Vagina (tissue), 2 donors: ENCODE measurements at regions not wholly inside any gene's neighbourhood (a gene's known extent, or its start where the extent isn't known, plus 50 kb on each side); places are given as distances from the start of the nearest gene placed in this dataset.

Experiments used
- DNase-seq, 2 donors: peaks; one replicate each; pipeline ENCODE4 v3.0.0-alpha.2; 2017; ENCODE audit errors: extremely low spot score in 2 of 2
- H3K27ac ChIP-seq: fragments of 200-600 bp; sonication (generic); one replicate; pipeline ENCODE4 v1.5.1; 2019
- H3K27me3 ChIP-seq: fragments of 200-600 bp; sonication (generic); one replicate; pipeline ENCODE4 v1.5.1; 2019
- H3K36me3 ChIP-seq, 2 donors: fragments of 200-600 bp; sonication (generic); one replicate each; pipeline ENCODE4 v1.5.1; 2017 to 2019
- H3K4me1 ChIP-seq: fragments of 200-600 bp; sonication (generic); one replicate; pipeline ENCODE4 v1.5.1; 2019
- H3K4me3 ChIP-seq, 2 donors: fragments of 200-600 bp; sonication (generic); 1 replicate in 1 of 2; 2 replicates in 1 of 2; pipeline ENCODE4 v1.5.1; 2016 to 2019
- H3K9me3 ChIP-seq: fragments of 200-600 bp; sonication (generic); one replicate; pipeline ENCODE4 v1.5.1; 2019
- CTCF ChIP-seq, 3 experiments: fragments of 450-650 bp in 2 of 3; fragments of 200-600 bp in 1 of 3; sonication (generic) in 1 of 3; IDR thresholded peaks; one replicate each; pipeline ENCODE4 v1.5.1; 2017 to 2019; ENCODE audit warnings: antibody characterized with exemption in 3 of 3, mild to moderate bottlenecking in 2 of 3, moderate library complexity in 2 of 3
- POLR2A ChIP-seq, 2 donors: fragments of 450-650 bp; IDR thresholded peaks; one replicate each; pipeline ENCODE4 v1.6.1; 2017; ENCODE audit warnings: antibody characterized with exemption in 2 of 2, mild to moderate bottlenecking in 2 of 2, moderate library complexity in 2 of 2
- POLR2AphosphoS5 ChIP-seq, 2 donors: sonication (generic); formaldehyde crosslinking; IDR thresholded peaks; one replicate each; pipeline ENCODE4 v1.9.0; 2017; ENCODE audit warnings: antibody characterized with exemption in 2 of 2, mild to moderate bottlenecking in 2 of 2, low read depth in 1 of 2; ENCODE audit not compliant: insufficient read depth in 1 of 2
- intact Hi-C: fragments of 100-400 bp; cut with DNase I; formaldehyde crosslinking; loops from one replicate; pipeline ENCODE4 v1.15.1; 2023

- Histone ChIP-seq H3K27me3 (no peaks in the 10 kb centered on the region), H3K27ac (no peak overlapping the region), H3K4me1 (no peaks in the 10 kb centered on the region), H3K4me3 (no peak overlapping the region), H3K36me3 (no peaks in the 10 kb centered on the region), H3K9me3 (no peaks in the 10 kb centered on the region)
- intact Hi-C loops: no loop called here
- TF ChIP-seq CTCF (IDR thresholded peaks at IDR 0.05) (no peak), POLR2A (IDR thresholded peaks at IDR 0.05) (no peak), POLR2AphosphoS5 (IDR thresholded peaks at IDR 0.05; ENCODE audit: insufficient read depth in 1 of 2, low read depth in 1 of 2) (no peak)
- no peak for DNase-seq
These were observed 2700.2 kb downstream of the PCDH9 start for GRCh38 chr13:64529874-64530485.

- Histone ChIP-seq H3K4me3 (no peak overlapping the region), H3K4me1 (no peaks in the 10 kb centered on the region), H3K36me3 (no peaks in the 10 kb centered on the region), H3K27ac (no peak overlapping the region), H3K9me3 (no peaks in the 10 kb centered on the region), H3K27me3 (no peaks in the 10 kb centered on the region)
- no peak for TF ChIP-seq CTCF (IDR thresholded peaks at IDR 0.05)
- TF ChIP-seq POLR2AphosphoS5 (IDR thresholded peaks at IDR 0.05; ENCODE audit: insufficient read depth in 1 of 2, low read depth in 1 of 2): no peak
- intact Hi-C loops: no loop called here
- no peak for DNase-seq
These were observed 2701.3 kb downstream of the PCDH9 start for GRCh38 chr13:64528838-64529237.

GRCh38 chr13:64527561-64527960 is 2702.6 kb downstream of the PCDH9 start:
- H3K4me1 ChIP-seq: no peaks in the 10 kb centered on the region
- TF ChIP-seq POLR2AphosphoS5 (IDR thresholded peaks at IDR 0.05; ENCODE audit: insufficient read depth in 1 of 2, low read depth in 1 of 2): no peak
- TF ChIP-seq POLR2A (IDR thresholded peaks at IDR 0.05): no peak
- TF ChIP-seq CTCF (IDR thresholded peaks at IDR 0.05): no peak
- intact Hi-C loops: no loop called here

GRCh38 chr13:64525687-64526086 is 2704.4 kb downstream of the PCDH9 start:
- no peak for TF ChIP-seq CTCF (IDR thresholded peaks at IDR 0.05)
- no peak for TF ChIP-seq POLR2A (IDR thresholded peaks at IDR 0.05)
- no peak for TF ChIP-seq POLR2AphosphoS5 (IDR thresholded peaks at IDR 0.05; ENCODE audit: insufficient read depth in 1 of 2, low read depth in 1 of 2)
- no peaks in the 10 kb centered on the region for H3K36me3 ChIP-seq
- no peaks in the 10 kb centered on the region for H3K4me1 ChIP-seq
- DNase-seq: no peak
- H3K27me3 ChIP-seq: no peaks in the 10 kb centered on the region
- H3K4me3 ChIP-seq: no peak overlapping the region
- H3K27ac ChIP-seq: no peak overlapping the region
- intact Hi-C loops: no loop called here
- H3K9me3 ChIP-seq: no peaks in the 10 kb centered on the region

More at GRCh38 chr13:64527561-64527960, 2702.6 kb downstream of the PCDH9 start:
- Histone ChIP-seq H3K27me3 (no peaks in the 10 kb centered on the region), H3K36me3 (no peaks in the 10 kb centered on the region), H3K27ac (no peak overlapping the region), H3K4me3 (no peak overlapping the region), H3K9me3 (no peaks in the 10 kb centered on the region)
- no peak for DNase-seq

GRCh38 chr13:64510747-64511146 is 2719.4 kb downstream of the PCDH9 start:
- H3K36me3 ChIP-seq: no peaks in the 10 kb centered on the region
- no peaks in the 10 kb centered on the region for H3K4me1 ChIP-seq
- TF ChIP-seq CTCF (IDR thresholded peaks at IDR 0.05): no peak
- TF ChIP-seq POLR2AphosphoS5 (IDR thresholded peaks at IDR 0.05; ENCODE audit: insufficient read depth in 1 of 2, low read depth in 1 of 2): no peak
- TF ChIP-seq POLR2A (IDR thresholded peaks at IDR 0.05): no peak
- H3K27ac ChIP-seq: no peak overlapping the region
- no peak for DNase-seq
- H3K27me3 ChIP-seq: no peaks in the 10 kb centered on the region
- H3K4me3 ChIP-seq: no peak overlapping the region
- H3K9me3 ChIP-seq: no peaks in the 10 kb centered on the region
- intact Hi-C loops: no loop called here
